ENCODE measurements at regions not wholly inside any gene's neighbourhood (a gene's known extent, or its start where the extent isn't known, plus 50 kb on each side); places are given as distances from the start of the nearest gene placed in this dataset.

DNA sequence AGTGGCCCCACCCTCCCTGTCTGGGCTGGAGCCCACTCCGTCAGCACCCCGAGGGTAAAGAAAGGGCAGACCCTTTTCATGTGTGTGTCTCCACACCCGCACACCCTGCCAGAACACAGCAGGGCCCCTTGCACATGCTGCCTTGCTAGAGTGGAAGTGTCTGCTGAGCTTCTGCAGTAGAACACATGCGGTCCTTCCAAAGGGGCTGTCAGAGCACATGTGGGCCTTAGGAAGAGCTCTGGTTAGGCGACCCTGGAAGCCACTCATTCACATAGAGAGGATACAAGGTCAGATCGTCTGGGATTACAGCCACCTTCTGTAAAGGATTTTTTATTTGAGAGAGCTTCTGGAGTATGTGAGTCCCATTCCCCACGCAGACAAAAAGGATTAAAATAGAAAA, 613.2 kb upstream of the RAB6C start:
- TF ChIP-seq, protein P1, sequence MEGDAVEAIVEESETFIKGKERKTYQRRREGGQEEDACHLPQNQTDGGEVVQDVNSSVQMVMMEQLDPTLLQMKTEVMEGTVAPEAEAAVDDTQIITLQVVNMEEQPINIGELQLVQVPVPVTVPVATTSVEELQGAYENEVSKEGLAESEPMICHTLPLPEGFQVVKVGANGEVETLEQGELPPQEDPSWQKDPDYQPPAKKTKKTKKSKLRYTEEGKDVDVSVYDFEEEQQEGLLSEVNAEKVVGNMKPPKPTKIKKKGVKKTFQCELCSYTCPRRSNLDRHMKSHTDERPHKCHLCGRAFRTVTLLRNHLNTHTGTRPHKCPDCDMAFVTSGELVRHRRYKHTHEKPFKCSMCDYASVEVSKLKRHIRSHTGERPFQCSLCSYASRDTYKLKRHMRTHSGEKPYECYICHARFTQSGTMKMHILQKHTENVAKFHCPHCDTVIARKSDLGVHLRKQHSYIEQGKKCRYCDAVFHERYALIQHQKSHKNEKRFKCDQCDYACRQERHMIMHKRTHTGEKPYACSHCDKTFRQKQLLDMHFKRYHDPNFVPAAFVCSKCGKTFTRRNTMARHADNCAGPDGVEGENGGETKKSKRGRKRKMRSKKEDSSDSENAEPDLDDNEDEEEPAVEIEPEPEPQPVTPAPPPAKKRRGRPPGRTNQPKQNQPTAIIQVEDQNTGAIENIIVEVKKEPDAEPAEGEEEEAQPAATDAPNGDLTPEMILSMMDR (IDR thresholded peaks at IDR 0.05), result no peak
- TF ChIP-seq POLR2A (IDR thresholded peaks at IDR 0.05) (no peak), POLR2AphosphoS5 (IDR thresholded peaks at IDR 0.05) (no peak)

All from gastroesophageal sphincter (tissue), 3 donors.